ENCODE measurements at regions not wholly inside any gene's neighbourhood (a gene's known extent, or its start where the extent isn't known, plus 50 kb on each side); places are given as distances from the start of the nearest gene placed in this dataset.

DNA sequence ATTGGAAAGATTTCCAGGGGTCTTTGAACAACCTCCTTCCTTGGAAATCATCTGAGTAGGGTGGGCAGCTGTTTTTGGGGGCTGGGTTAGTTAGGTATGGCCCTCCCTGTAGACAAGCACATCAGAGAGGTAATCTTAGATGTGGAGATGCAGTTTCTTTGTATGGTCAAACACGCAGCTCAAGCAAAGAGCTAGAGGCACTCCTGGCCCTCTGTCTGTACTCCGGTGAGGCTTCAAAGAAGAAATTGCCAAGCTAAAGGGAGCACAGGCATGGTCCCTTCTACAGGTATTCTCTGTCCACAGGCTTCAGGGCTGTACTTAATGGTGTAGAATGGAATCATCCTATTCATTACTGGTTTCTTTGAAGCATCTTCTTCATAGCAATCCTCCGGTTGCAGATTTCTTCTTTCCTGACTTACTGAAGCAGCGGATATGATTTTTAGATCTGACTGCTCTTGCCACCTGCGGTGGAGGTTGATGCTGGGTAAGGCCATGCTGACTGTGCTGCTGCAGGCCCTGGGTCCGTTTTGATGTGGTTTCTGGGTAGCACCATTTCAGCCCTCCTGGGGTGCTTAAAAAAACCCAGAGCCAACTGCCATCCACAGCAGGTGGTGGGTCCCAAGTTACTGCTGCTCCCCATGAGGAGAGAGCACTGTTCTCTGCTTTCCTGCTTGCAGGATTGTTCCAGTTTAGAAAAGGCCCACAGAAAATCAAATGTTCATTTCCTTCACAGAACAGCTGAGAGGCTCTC, 318.9 kb upstream of the GATB start:
- TF ChIP-seq FOXM1 (IDR thresholded peaks at IDR 0.05; ENCODE audit: borderline replicate concordance) (no peak), ARNT (IDR thresholded peaks at IDR 0.05) (no peak), HDGF (IDR thresholded peaks at IDR 0.05; ENCODE audit: borderline replicate concordance) (no peak), SUZ12 (IDR thresholded peaks at IDR 0.05) (no peak), TARDBP (IDR thresholded peaks at IDR 0.05) (no peak), BHLHE40 (IDR thresholded peaks at IDR 0.05; ENCODE audit: borderline replicate concordance) (no peak)
- POLR2A ChIA-PET: no interaction called here
- DNase-seq (ENCODE audit: extremely low spot score): no peak
- CTCF ChIA-PET: no interaction called here

DNA sequence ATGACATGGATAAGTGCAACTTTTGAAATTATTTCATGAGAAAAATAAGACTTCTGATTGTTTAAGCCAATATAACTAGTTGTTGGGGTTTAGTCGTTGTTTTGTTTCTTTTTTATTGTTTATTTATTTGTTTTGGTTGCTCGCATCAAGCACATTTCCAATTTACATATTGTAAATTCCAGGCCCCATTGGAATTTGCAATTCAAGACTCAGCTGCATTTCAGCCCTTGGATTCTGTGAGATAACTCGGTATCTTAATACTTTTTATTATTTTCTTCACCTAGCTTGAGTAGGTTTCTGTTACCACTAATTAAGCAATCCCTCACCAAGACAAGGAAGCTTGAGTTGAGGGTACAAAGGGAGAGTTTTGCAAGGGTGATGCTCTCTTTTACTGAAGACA, 318.3 kb upstream of the GATB start:
- ChIA-PET POLR2A (no interaction called here), CTCF (no interaction called here)
- no peak for TF ChIP-seq SUZ12 (IDR thresholded peaks at IDR 0.05)
- TF ChIP-seq ELF4 (IDR thresholded peaks at IDR 0.05): no peak
- no peak for TF ChIP-seq HDGF (IDR thresholded peaks at IDR 0.05; ENCODE audit: borderline replicate concordance)
- no peak for TF ChIP-seq LEF1 (IDR thresholded peaks at IDR 0.05; ENCODE audit: borderline replicate concordance)
- TF ChIP-seq, protein P1, sequence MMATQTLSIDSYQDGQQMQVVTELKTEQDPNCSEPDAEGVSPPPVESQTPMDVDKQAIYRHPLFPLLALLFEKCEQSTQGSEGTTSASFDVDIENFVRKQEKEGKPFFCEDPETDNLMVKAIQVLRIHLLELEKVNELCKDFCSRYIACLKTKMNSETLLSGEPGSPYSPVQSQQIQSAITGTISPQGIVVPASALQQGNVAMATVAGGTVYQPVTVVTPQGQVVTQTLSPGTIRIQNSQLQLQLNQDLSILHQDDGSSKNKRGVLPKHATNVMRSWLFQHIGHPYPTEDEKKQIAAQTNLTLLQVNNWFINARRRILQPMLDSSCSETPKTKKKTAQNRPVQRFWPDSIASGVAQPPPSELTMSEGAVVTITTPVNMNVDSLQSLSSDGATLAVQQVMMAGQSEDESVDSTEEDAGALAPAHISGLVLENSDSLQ (IDR thresholded peaks at IDR 0.05): no peak
- no peak for TF ChIP-seq TARDBP (IDR thresholded peaks at IDR 0.05)
- no peak for DNase-seq (ENCODE audit: extremely low spot score)

DNA sequence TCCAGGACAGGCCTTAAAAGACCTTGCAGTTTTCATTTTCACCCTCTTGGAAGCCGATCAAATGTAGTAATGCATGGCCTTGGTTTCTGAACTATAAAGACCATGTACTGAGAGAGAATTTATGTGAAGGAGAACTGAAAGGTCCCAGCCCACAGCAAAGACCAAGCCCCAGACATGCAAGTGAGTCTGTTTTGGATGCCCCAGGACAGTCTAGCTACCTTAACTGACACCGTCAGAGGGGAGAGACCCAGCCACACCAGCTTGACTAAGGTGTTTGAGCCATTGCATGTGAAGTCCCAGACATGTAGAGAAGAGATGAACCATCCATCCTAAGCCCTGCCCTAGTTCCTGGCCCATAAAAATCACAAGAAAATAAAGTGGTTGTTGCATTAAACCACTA, 316.8 kb upstream of the GATB start:
- ChIA-PET POLR2A (no interaction called here), CTCF (no interaction called here)
- no peak for TF ChIP-seq SUZ12 (IDR thresholded peaks at IDR 0.05)
- TF ChIP-seq LEF1 (IDR thresholded peaks at IDR 0.05; ENCODE audit: borderline replicate concordance): no peak
- TF ChIP-seq TARDBP (IDR thresholded peaks at IDR 0.05): no peak
- TF ChIP-seq CTBP1 (IDR thresholded peaks at IDR 0.05; ENCODE audit: borderline replicate concordance): no peak
- no peak for TF ChIP-seq ZNF384 (IDR thresholded peaks at IDR 0.05)
- TF ChIP-seq BHLHE40 (IDR thresholded peaks at IDR 0.05; ENCODE audit: borderline replicate concordance): no peak
- TF ChIP-seq FOXK2 (IDR thresholded peaks at IDR 0.05): no peak
- TF ChIP-seq, protein P1 (IDR thresholded peaks at IDR 0.05): no peak
- no peak for TF ChIP-seq FOXA1 (IDR thresholded peaks at IDR 0.05)
- TF ChIP-seq NFRKB (IDR thresholded peaks at IDR 0.05): no peak
- no peak for TF ChIP-seq ELF4 (IDR thresholded peaks at IDR 0.05)
- no peak for TF ChIP-seq FOXM1 (IDR thresholded peaks at IDR 0.05; ENCODE audit: borderline replicate concordance)
- TF ChIP-seq HDGF (IDR thresholded peaks at IDR 0.05; ENCODE audit: borderline replicate concordance): no peak
- TF ChIP-seq ARNT (IDR thresholded peaks at IDR 0.05): no peak
- no peak for TF ChIP-seq SP1 (IDR thresholded peaks at IDR 0.05)
- DNase-seq (ENCODE audit: extremely low spot score): no peak

DNA sequence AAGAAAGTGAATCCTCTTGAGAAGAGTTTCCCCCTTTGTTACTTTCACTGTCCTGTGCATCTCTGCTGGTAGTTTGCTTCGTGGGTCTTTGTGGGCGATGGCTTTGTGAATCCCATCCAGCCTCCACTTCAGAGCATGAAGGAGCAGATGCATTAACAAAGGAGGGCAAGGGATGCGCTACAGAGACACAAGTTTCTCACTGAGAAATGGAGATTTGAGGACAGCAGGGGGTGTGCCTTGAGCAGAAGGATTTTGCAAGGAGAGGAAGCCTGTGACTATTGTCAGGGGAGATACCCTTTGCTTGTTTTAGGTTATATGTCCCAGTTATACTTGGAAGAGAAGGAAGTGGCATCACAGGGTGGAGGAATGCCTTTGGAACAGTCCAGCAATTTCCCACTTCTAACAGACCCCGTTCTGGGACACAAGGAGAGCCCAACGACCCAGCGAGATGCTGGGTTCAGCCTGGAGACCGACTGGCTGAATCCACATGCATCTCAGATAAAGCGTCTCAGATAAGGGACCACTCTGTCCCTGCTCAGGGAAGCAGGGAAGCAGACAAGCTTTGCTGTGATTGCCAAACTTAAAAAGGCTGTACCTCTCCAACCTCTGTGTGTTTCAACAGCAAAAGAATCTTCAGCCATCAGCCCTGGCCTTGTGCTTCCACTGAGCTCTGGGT, 314.6 kb upstream of the GATB start:
- ChIA-PET POLR2A (no interaction called here), CTCF (no interaction called here)
- DNase-seq (ENCODE audit: extremely low spot score): no peak
- no peak for TF ChIP-seq SUZ12 (IDR thresholded peaks at IDR 0.05)
- TF ChIP-seq ZNF384 (IDR thresholded peaks at IDR 0.05): no peak
- TF ChIP-seq ARNT (IDR thresholded peaks at IDR 0.05): no peak
- TF ChIP-seq FOXM1 (IDR thresholded peaks at IDR 0.05; ENCODE audit: borderline replicate concordance): no peak

DNA sequence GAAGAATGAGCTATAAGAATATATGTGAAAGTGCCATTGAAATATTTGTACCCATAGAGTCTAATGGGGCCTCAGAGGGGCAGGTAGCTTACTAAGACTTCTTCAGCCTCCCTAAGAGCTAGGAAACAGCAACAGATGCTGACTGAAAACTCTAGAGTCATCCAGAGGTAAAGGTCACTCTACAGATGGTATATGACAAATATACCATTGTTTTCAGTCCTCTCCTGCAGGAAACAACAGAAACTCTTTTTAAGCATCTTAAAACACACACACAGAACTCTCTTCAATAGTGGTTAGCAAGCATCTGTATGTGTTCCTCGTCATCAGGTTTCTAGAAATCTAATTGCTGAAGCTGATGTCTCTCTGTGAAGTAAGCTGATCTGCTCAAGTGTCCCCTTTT, 313.8 kb upstream of the GATB start:
- ChIA-PET CTCF (no interaction called here), POLR2A (no interaction called here)
- no peak for DNase-seq (ENCODE audit: extremely low spot score)
- TF ChIP-seq LEF1 (IDR thresholded peaks at IDR 0.05; ENCODE audit: borderline replicate concordance): no peak
- TF ChIP-seq BHLHE40 (IDR thresholded peaks at IDR 0.05; ENCODE audit: borderline replicate concordance): no peak
- TF ChIP-seq FOXM1 (IDR thresholded peaks at IDR 0.05; ENCODE audit: borderline replicate concordance): no peak
- TF ChIP-seq ZNF384 (IDR thresholded peaks at IDR 0.05): no peak

DNA sequence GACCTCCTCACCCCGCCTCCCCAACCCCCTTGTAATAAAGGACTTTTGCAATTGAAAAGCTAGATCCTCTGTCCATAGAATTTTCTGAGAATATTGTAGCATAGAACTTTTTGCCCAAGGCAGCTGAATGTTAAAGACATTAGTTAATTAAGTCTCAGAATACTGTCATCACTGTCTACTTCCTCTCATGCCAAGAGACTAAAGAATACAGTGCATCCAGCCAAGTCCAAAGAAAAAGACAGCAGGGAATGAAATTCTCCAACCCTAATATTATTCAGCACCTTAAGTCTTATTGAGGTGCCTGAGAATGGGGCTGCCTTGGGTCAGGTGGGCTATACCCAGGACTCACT, 313.3 kb upstream of the GATB start:
- ChIA-PET POLR2A (no interaction called here), CTCF (no interaction called here)
- no peak for DNase-seq (ENCODE audit: extremely low spot score)
- TF ChIP-seq BHLHE40 (IDR thresholded peaks at IDR 0.05; ENCODE audit: borderline replicate concordance) (no peak), SUZ12 (IDR thresholded peaks at IDR 0.05) (no peak), HDGF (IDR thresholded peaks at IDR 0.05; ENCODE audit: borderline replicate concordance) (no peak), CTBP1 (IDR thresholded peaks at IDR 0.05; ENCODE audit: borderline replicate concordance) (no peak), FOXM1 (IDR thresholded peaks at IDR 0.05; ENCODE audit: borderline replicate concordance) (no peak)
- TF ChIP-seq, protein P1 (IDR thresholded peaks at IDR 0.05): no peak

DNA sequence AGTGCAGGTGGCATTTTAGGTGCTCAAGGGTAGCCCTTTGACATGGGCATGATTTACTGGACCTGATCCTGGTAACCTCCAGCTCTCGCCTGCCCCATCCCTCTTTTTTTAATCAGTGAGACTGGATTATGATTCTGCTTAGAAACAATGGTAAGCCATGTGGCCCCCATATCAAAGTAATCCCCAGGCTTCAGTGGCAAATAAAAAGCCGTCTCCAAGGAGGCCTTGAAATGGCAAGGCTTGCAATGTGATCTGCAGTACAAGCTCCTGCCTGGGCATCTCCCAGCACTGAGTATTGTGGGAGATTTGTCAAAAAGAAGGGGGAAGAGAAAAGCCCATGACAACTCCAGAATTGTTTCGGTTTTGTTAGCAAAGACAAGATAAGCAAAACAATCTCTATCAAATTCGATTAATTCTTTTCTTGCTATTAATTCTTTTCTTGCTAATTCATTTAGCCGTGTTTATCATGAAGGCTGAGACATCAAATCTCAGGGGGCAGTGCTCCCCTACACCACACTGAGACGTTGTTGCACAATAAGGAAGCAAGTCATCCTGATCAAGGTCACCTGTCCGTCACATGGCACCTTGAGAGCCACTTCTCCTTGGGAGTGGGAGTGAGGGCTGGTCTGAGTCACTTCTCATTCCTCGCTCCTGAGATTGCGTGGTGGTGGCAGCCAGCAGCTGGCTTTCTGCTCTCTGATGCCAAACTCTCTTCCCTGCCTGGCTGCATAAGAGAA, 312.7 kb upstream of the GATB start:
- TF ChIP-seq ZNF384 (IDR thresholded peaks at IDR 0.05): no peak
- TF ChIP-seq ELF4 (IDR thresholded peaks at IDR 0.05): no peak
- no peak for TF ChIP-seq LEF1 (IDR thresholded peaks at IDR 0.05; ENCODE audit: borderline replicate concordance)
- TF ChIP-seq FOXA1 (IDR thresholded peaks at IDR 0.05): no peak
- no peak for TF ChIP-seq ARNT (IDR thresholded peaks at IDR 0.05)
- TF ChIP-seq, protein P1 (IDR thresholded peaks at IDR 0.05): no peak
- no peak for DNase-seq (ENCODE audit: extremely low spot score)
- ChIA-PET CTCF (no interaction called here), POLR2A (no interaction called here)
